Fibroblast of the aortic adventitia (primary cell): ENCODE measurements at regions not wholly inside any gene's neighbourhood (a gene's known extent, or its start where the extent isn't known, plus 50 kb on each side); places are given as distances from the start of the nearest gene placed in this dataset.

Experiments used
- DNase-seq: peaks from one replicate; pipeline ENCODE4 v3.0.0-alpha.2; 2010; ENCODE audit warnings: low read depth
- H3K4me3 ChIP-seq: 2 replicates; pipeline ENCODE4 v1.5.1; 2011; ENCODE audit warnings: low read depth, mild to moderate bottlenecking, control low read depth, low read length, moderate library complexity
- CTCF ChIP-seq: IDR thresholded peaks from 2 replicates; pipeline ENCODE4 v1.5.1; 2011; ENCODE audit warnings: mild to moderate bottlenecking, low read length, control low read depth, inconsistent platforms; ENCODE audit not compliant: insufficient read depth

DNA sequence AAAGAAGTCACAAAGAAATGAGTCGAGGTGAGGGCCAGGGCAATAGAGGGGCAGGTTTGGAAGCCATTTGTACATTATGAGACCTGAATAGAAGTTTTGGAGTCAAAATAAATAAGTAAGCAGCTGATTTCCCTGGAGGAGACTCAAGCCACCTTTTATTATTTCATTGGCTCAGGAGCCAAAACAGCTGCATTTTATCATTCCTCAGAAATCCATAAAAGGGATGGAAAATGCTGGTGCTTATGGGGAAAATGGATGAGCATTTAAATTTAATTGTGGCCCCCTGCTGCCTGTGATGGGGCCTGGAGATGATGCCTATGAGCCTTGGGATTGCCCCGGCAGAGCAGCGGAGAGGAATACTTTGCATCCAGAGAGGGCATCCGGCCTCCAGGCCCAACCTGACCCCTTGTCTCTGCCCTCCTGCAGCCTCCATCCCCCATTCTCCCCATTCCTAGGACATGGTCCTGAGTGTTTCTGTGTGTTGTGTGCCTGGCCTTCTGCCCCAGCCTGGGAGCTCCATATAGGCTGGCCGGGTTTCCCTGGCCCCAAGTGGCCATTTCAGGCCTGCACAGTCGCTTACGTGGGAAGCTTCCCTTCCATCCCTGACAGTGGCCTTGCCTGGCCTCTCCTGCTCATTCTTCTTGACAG, 296.8 kb upstream of the ZMIZ1 start:
- no peak overlapping the region for H3K4me3 ChIP-seq
- TF ChIP-seq CTCF: no peak
- DNase-seq: no peak

GRCh38 chr10:78772486-78772885, 296.3 kb upstream of the ZMIZ1 start:
- TF ChIP-seq CTCF: no peak
- no peak overlapping the region for H3K4me3 ChIP-seq
- DNase-seq: no peak

DNA sequence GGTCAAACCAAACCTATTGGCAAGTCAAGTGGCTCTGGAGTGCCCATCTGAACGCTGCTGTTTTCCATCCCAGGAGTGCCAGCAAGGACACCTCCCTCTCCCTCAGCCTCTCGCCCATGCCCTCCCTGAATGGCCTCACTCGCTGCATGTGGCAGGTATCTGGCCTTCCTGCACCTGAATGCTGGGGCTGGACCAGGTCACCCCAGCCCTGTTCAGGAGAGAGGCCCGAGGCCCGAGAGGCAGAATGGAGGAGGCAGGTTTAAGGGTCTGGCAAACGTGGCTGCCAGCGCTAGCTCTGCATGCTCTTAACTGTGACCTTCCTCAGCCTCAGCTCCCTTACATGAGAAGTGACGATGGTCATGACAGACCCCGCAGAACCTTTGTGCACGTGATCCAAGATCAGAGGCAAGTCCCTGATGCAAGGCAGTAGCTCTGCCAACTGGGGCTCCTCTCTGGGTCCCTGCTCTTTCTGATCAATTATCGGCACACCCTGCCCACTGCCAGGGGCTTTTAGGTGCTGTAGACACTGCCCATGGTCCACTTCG, 295.7 kb upstream of the ZMIZ1 start:
- TF ChIP-seq CTCF: no peak
- no peak for DNase-seq
- H3K4me3 ChIP-seq: no peak overlapping the region

GRCh38 chr10:78774614-78774998, 294.2 kb upstream of the ZMIZ1 start:
- TF ChIP-seq CTCF: no peak
- no peak overlapping the region for H3K4me3 ChIP-seq
- no peak for DNase-seq

GRCh38 chr10:78774999-78775711, 293.6 kb upstream of the ZMIZ1 start:
- no peak for DNase-seq
- no peak for TF ChIP-seq CTCF
- no peak overlapping the region for H3K4me3 ChIP-seq

DNA sequence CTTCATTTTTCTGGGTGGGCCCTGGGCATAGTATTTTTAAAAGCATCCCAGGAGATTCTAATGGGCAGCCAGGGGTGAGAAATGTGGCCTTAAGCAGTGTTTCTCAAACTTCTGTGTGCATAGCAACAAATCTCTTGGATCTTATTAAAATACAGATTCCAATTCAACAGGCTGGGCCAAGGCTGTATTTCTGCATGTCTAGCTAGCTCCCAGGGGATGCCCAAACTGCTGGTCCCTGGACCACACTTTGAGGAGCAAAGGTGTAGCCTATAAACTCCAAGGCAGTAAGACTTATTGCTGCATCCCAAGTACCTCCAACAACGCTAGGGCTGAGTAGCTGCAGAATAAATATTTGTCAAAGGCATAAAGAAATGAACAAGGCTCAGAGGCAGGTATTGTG, 292.9 kb upstream of the ZMIZ1 start:
- DNase-seq: no peak
- no peak for TF ChIP-seq CTCF
- H3K4me3 ChIP-seq: no peak overlapping the region

DNA sequence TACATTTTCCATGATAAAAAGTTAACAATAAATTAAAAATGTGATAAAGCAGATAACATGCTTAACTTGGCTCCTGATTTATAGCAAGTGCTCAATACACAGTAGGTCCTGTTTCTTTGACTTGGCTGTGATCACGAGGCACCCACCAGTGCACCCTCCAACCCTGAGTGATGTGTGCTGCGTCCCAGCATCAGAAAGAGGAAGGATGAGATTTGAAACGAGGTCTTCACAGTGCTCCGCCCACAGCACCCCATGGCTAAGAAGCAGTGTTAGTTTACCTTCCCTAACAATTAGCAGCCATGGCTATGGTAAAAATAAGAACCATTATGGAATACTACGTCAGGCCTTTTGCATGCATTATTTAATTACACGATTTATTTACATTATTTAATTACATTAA, 292.0 kb upstream of the ZMIZ1 start:
- no peak for DNase-seq
- no peak overlapping the region for H3K4me3 ChIP-seq
- no peak for TF ChIP-seq CTCF
